ENCODE measurements at regions not wholly inside any gene's neighbourhood (a gene's known extent, or its start where the extent isn't known, plus 50 kb on each side); places are given as distances from the start of the nearest gene placed in this dataset.

- TF ChIP-seq CTCF (IDR thresholded peaks at IDR 0.05; ENCODE audit: insufficient read depth, low read length) (no peak), POLR2AphosphoS5 (IDR thresholded peaks at IDR 0.05; ENCODE audit: low read depth) (no peak), REST (IDR thresholded peaks at IDR 0.05; ENCODE audit: insufficient replicate concordance, low read depth) (no peak), SPI1 (IDR thresholded peaks at IDR 0.05; ENCODE audit: borderline replicate concordance, low read depth) (no peak), GABPA (IDR thresholded peaks at IDR 0.05; ENCODE audit: low read depth) (no peak)
Observed at GRCh38 chr2:238606311-238606710, 179.6 kb downstream of the ASB1 start.

All from HL-60 (cell line).